ENCODE measurements at regions not wholly inside any gene's neighbourhood (a gene's known extent, or its start where the extent isn't known, plus 50 kb on each side); places are given as distances from the start of the nearest gene placed in this dataset.

DNA sequence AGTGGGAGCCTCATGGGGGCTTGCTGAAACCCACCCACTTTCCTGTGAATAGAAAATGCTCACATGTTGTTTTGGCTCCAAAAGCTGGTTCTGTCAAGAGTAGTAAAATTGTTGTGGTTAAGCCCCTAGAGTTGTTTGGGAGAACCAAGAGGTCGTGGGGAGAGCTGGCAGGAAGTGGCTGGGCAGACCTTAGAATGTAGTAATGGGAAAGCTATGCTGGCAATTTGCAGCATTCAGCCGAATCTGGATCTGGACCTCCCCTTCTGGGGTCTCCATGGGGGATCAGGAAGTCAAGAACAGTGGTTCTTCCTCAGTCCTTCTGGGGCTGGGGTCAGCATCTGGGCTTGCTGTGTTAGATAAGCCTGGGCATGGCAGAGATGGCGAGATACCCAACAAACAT lies 150.6 kb upstream of the TBX3 start:
- BruUV-seq (replicated peaks): no TSS peak
- ChIA-PET POLR2A (no interaction called here), CTCF (no interaction called here)
- H3K9me1 ChIP-seq (replicated peaks; ENCODE audit: control insufficient read depth, extremely low read depth, insufficient read depth, low read length): no peaks in the 10 kb centered on the region
- DNase-seq (ENCODE audit: low read depth, low spot score) (no peak), FAIRE-seq (no peak)
- no peak overlapping the region for H3K4me3 ChIP-seq (replicated peaks in 1 of 3; ENCODE audit: insufficient read depth in 1 of 3, low read depth in 1 of 3, low read length in 3 of 3)
- peaks cover 2% of the 10 kb centered on the region for H3K9me3 ChIP-seq (replicated peaks; ENCODE audit: control insufficient read depth, insufficient read depth, low read length)
- no peaks in the 10 kb centered on the region for H3K27me3 ChIP-seq (ENCODE audit: control insufficient read depth in 2 of 2, insufficient read depth in 2 of 2, low read length in 2 of 2)
- no peak overlapping the region for H2AFZ ChIP-seq (ENCODE audit: low read depth, low read length)
- TF ChIP-seq, protein P1, sequence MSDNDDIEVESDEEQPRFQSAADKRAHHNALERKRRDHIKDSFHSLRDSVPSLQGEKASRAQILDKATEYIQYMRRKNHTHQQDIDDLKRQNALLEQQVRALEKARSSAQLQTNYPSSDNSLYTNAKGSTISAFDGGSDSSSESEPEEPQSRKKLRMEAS (IDR thresholded peaks at IDR 0.05; ENCODE audit: insufficient read depth, insufficient read length): no peak
- TF ChIP-seq, protein P2, sequence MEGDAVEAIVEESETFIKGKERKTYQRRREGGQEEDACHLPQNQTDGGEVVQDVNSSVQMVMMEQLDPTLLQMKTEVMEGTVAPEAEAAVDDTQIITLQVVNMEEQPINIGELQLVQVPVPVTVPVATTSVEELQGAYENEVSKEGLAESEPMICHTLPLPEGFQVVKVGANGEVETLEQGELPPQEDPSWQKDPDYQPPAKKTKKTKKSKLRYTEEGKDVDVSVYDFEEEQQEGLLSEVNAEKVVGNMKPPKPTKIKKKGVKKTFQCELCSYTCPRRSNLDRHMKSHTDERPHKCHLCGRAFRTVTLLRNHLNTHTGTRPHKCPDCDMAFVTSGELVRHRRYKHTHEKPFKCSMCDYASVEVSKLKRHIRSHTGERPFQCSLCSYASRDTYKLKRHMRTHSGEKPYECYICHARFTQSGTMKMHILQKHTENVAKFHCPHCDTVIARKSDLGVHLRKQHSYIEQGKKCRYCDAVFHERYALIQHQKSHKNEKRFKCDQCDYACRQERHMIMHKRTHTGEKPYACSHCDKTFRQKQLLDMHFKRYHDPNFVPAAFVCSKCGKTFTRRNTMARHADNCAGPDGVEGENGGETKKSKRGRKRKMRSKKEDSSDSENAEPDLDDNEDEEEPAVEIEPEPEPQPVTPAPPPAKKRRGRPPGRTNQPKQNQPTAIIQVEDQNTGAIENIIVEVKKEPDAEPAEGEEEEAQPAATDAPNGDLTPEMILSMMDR (IDR thresholded peaks at IDR 0.05; ENCODE audit: extremely low read depth in 1 of 2, insufficient read depth in 1 of 2, low read depth in 1 of 2, low read length in 2 of 2): no peak
- TF ChIP-seq POLR2AphosphoS5 (IDR thresholded peaks at IDR 0.05; ENCODE audit: insufficient read depth, low read depth, low read length) (no peak), GATA2 (IDR thresholded peaks at IDR 0.05; ENCODE audit: insufficient read depth, insufficient read length, low read depth, low read length) (no peak), JUN (IDR thresholded peaks at IDR 0.05; ENCODE audit: borderline replicate concordance, insufficient read depth, insufficient read length, low read depth) (no peak), MYC (IDR thresholded peaks at IDR 0.05; ENCODE audit: low read depth, low read length) (no peak), FOS (IDR thresholded peaks at IDR 0.05; ENCODE audit: borderline replicate concordance, insufficient read depth, low read length) (no peak), POLR2A (IDR thresholded peaks at IDR 0.05; ENCODE audit: low read depth, low read length) (no peak), EZH2 (IDR thresholded peaks at IDR 0.05; ENCODE audit: borderline replicate concordance, low read depth, low read length, severe bottlenecking) (no peak)
- H3K4me2 ChIP-seq (ENCODE audit: insufficient read depth, low read length): no peak overlapping the region
- intact Hi-C loops (cut with micrococcal nuclease): no loop called here
- H4K20me1 ChIP-seq (replicated peaks; ENCODE audit: control insufficient read depth, extremely low read depth, insufficient read depth, low read length): no peaks in the 10 kb centered on the region
- H3K9ac ChIP-seq (replicated peaks; ENCODE audit: extremely low read depth, insufficient read depth, low read length): no peak overlapping the region
- dilution Hi-C loops (cut with MboI; ENCODE audit: extremely low pct_ligation_motif_present, low sequenced_read_pairs): no loop called here
- no peak overlapping the region for H3K27ac ChIP-seq (ENCODE audit: insufficient read depth, low read depth, low read length)
- no peaks in the 10 kb centered on the region for H3K79me2 ChIP-seq (ENCODE audit: control insufficient read depth, insufficient read depth, low read length)
- H3K36me3 ChIP-seq (ENCODE audit: control insufficient read depth in 2 of 2, extremely low read depth in 1 of 2, insufficient read depth in 2 of 2, low read length in 2 of 2): no peaks in the 10 kb centered on the region
- no peaks in the 10 kb centered on the region for H3K4me1 ChIP-seq (ENCODE audit: control insufficient read depth, extremely low read depth, insufficient read depth, low read length)

All from endothelial cell of umbilical vein (primary cell).